ENCODE measurements at regions not wholly inside any gene's neighbourhood (a gene's known extent, or its start where the extent isn't known, plus 50 kb on each side); places are given as distances from the start of the nearest gene placed in this dataset.

DNA sequence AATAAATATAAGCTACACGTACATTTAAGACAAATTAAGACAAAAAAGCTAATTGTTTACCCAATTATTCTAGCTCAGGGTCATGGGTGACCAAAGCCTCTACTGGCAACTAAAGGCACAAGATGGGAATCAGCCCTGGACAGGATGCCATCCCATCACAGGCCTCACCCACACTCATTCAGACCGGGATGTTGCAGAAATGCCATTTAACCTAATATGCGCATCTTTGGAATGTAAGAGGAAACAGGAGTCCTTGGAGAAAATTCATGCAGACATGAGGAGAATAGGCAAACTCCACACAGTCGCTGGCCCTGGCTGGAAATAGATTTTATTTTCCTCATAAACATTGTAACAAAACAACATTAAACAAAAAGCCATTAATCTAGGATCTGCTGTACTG lies 2003.8 kb upstream of the CDH9 start:
- TF ChIP-seq EZH2phosphoT487 (IDR thresholded peaks at IDR 0.05; ENCODE audit: low read depth), result no peak
- TF ChIP-seq, protein P1, sequence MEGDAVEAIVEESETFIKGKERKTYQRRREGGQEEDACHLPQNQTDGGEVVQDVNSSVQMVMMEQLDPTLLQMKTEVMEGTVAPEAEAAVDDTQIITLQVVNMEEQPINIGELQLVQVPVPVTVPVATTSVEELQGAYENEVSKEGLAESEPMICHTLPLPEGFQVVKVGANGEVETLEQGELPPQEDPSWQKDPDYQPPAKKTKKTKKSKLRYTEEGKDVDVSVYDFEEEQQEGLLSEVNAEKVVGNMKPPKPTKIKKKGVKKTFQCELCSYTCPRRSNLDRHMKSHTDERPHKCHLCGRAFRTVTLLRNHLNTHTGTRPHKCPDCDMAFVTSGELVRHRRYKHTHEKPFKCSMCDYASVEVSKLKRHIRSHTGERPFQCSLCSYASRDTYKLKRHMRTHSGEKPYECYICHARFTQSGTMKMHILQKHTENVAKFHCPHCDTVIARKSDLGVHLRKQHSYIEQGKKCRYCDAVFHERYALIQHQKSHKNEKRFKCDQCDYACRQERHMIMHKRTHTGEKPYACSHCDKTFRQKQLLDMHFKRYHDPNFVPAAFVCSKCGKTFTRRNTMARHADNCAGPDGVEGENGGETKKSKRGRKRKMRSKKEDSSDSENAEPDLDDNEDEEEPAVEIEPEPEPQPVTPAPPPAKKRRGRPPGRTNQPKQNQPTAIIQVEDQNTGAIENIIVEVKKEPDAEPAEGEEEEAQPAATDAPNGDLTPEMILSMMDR (IDR thresholded peaks at IDR 0.05; ENCODE audit: low read depth, low read length), result no peak

Measured in OCI-LY3 (cell line).